Stimulated activated naive B cell treated with anti-CD40 and anti-IgM and Interleukin-4, amounts not matched to agents 10 μg/mL and 1 μg/mL and 100 μg/mL, for 72 hours (primary cell): ENCODE measurements at regions not wholly inside any gene's neighbourhood (a gene's known extent, or its start where the extent isn't known, plus 50 kb on each side); places are given as distances from the start of the nearest gene placed in this dataset.
"Not testable (repeated sequence)": the region's sequence is repeated elsewhere in the genome, so short reads cannot be mapped to it uniquely, and the experiment has no call there.

Experiments used
- ATAC-seq, 2 donors: fragments of 150-1000 bp; cut with Tn5 transposase; replicated peaks; 2 replicates each; pipeline ENCODE4 v1.10.0; 2021; ENCODE audit warnings: moderate library complexity in 1 of 2
- DNase-seq: peaks from one replicate; pipeline ENCODE4 v3.0.0; 2021
- H3K27ac Mint-ChIP-seq: one replicate; pipeline ENCODE4 v1.8.0; 2022; ENCODE audit warnings: mild to moderate bottlenecking, mixed read lengths
- H3K27me3 Mint-ChIP-seq, 2 donors: one replicate each; pipeline ENCODE4 v1.8.0; 2022; ENCODE audit warnings: mixed read lengths in 2 of 2
- H3K36me3 Mint-ChIP-seq, 2 donors: one replicate each; pipeline ENCODE4 v1.8.0; 2022; ENCODE audit warnings: mixed read lengths in 2 of 2, mild to moderate bottlenecking in 1 of 2
- H3K4me1 Mint-ChIP-seq, 2 donors: one replicate each; pipeline ENCODE4 v1.8.0; 2022; ENCODE audit warnings: mixed read lengths in 2 of 2, mild to moderate bottlenecking in 1 of 2
- H3K4me3 Mint-ChIP-seq, 2 donors: one replicate each; pipeline ENCODE4 v1.8.0; 2022; ENCODE audit warnings: mild to moderate bottlenecking in 2 of 2, mixed read lengths in 2 of 2, moderate library complexity in 1 of 2
- H3K9me3 Mint-ChIP-seq, 2 donors: one replicate each; pipeline ENCODE4 v1.8.0; 2022; ENCODE audit warnings: mixed read lengths in 2 of 2, mild to moderate bottlenecking in 1 of 2

DNA sequence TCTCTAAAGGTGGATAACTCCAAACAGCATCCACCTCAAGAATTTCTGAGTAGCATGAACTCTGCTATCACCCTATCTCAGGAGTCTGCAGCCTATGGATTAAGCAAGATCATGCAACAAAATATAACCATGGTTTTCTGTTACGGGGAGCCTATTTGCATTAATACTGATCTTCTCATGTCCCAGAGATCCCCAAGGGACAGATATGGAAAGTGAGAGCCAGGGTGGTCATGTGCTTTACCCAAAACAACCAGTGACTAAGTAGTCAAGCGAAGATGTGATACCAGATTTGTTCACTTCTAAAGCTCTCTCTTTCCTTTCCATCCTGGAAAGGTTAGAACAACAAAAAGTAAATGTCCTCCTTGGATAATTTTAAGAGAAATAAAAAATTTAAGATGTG, 125.1 kb downstream of the PRRX1 start:
- Mint-ChIP-seq H3K27ac (no peak overlapping the region), H3K4me1 (no peaks in the 10 kb centered on the region), H3K27me3 (peaks cover 4 to 10% of the 10 kb centered on the region in 2 donors), H3K4me3 (no peak overlapping the region), H3K9me3 (peaks cover 4 to 10% of the 10 kb centered on the region in 2 donors), H3K36me3 (no peaks in the 10 kb centered on the region)
- DNase-seq (no peak), ATAC-seq (no peak)

DNA sequence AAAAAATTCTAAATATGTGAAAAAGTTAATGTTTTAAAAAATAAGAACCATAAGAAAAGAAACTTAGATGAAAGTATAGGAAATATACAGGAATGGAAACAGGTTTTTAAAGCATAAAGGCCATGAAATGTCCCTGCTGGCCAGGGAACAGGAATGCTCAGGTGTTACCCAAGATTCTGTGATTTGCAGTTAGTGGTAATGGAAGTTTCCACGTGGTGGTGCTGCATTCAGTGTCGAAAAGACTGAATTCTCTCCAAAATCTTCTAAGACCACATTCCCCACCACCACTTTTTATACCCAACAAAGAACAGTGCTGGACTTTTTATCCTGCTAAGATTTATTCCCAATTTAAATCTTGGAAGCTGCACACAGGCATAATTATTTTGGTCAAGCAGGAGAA, 126.2 kb downstream of the PRRX1 start:
- H3K4me1 Mint-ChIP-seq: no peaks in the 10 kb centered on the region
- no peak overlapping the region for H3K27ac Mint-ChIP-seq
- peaks cover 4 to 11% of the 10 kb centered on the region in 2 donors for H3K27me3 Mint-ChIP-seq
- DNase-seq (no peak), ATAC-seq (no peak)
- H3K36me3 Mint-ChIP-seq: no peaks in the 10 kb centered on the region
- no peak overlapping the region for H3K4me3 Mint-ChIP-seq
- peaks cover 4 to 10% of the 10 kb centered on the region in 2 donors for H3K9me3 Mint-ChIP-seq

DNA sequence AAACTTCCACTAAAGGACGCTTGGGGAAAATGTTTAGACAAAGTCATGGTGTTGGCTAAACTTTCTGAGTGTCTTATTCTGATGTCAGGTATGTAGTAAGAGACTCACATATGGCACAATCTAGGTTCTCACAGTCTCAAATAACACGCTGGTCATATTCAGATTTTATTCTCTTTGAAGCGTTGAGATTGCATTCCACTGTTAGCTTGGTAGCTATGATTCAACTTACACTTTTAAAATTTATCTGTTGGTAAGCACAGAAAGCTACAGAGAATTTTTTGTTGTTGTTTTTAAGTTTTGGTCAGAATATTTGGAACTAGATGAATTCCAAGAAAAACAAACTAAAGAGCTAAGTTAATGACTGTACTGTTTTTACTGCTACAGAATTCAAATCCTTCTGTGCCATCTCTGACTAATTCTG, 126.7 kb downstream of the PRRX1 start:
- ATAC-seq: no peak
- H3K4me3 Mint-ChIP-seq: no peak overlapping the region
- no peaks in the 10 kb centered on the region for H3K36me3 Mint-ChIP-seq
- DNase-seq: no peak
- H3K27ac Mint-ChIP-seq: no peak overlapping the region
- peaks cover 4 to 11% of the 10 kb centered on the region in 2 donors for H3K27me3 Mint-ChIP-seq
- no peaks in the 10 kb centered on the region for H3K4me1 Mint-ChIP-seq
- H3K9me3 Mint-ChIP-seq: peaks cover 4 to 10% of the 10 kb centered on the region in 2 donors

DNA sequence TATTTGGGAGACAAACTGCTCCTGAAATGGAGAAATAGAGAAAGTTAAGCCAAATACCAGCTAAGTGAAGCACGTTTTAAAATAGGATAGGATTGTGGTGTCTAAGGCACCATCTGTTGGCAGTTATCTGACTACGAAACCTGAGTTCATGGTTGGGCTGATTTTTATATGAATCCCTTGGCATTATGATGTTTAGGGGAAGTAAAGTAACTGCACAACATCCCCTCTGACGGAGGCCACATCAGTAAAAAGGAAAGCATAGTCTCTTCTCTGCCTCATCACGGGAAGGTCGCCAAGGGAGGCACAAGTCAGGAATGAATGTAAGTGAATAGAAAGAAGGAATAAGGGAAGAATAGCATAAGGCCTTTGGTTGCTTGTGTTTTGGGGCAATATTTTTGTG, 128.0 kb downstream of the PRRX1 start:
- Mint-ChIP-seq H3K27me3 (peaks cover 4 to 11% of the 10 kb centered on the region in 2 donors), H3K27ac (no peak overlapping the region), H3K9me3 (peaks cover 4 to 8% of the 10 kb centered on the region in 2 donors), H3K4me1 (no peaks in the 10 kb centered on the region), H3K4me3 (no peak overlapping the region), H3K36me3 (no peaks in the 10 kb centered on the region)
- DNase-seq (no peak), ATAC-seq (no peak)

DNA sequence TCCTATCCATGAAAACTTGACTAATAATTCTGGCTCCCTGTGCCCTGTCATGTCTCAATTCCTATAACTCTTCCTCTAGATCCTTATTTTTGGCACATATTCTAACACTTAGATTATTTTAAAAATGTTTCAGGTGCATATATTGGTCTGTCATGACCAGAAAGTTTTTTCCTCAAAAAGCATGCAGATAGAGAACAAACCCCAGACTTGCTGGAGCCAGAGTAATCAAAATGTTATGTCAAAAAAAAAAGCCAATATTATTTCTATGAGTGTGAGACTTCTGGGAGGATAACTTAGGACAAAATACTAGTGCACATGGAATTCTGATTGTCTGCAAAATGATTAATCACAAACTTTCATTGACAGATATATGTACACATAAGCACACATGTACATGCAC, 135.1 kb upstream of the MROH9 start:
- no peaks in the 10 kb centered on the region for H3K27me3 Mint-ChIP-seq
- H3K4me3 Mint-ChIP-seq: no peak overlapping the region
- H3K27ac Mint-ChIP-seq: no peak overlapping the region
- no peaks in the 10 kb centered on the region for H3K4me1 Mint-ChIP-seq
- H3K9me3 Mint-ChIP-seq: no peaks in the 10 kb centered on the region
- H3K36me3 Mint-ChIP-seq: no peaks in the 10 kb centered on the region
- ATAC-seq (no peak), DNase-seq (no peak)

DNA sequence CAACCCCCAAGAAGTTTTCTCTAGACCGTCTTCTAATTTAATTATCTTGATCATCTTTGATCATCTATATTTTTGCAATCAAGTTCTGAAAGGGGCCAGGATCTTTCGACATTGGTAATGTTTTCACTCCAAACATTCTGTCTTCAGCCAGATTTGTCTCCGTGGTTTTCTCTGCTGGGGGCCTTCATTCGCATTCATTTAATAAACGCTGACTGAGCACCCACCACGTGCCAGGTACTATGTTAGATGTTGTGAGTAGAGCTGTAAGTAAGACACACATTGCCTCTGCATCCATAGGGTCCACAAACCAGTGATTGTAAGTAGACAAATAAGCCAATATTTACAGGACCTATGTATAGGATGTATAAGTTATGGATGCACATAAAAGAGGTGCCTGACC, 134.5 kb upstream of the MROH9 start:
- H3K4me3 Mint-ChIP-seq: no peak overlapping the region
- H3K27ac Mint-ChIP-seq: no peak overlapping the region
- H3K9me3 Mint-ChIP-seq: no peaks in the 10 kb centered on the region
- H3K36me3 Mint-ChIP-seq: no peaks in the 10 kb centered on the region
- no peaks in the 10 kb centered on the region for H3K4me1 Mint-ChIP-seq
- no peaks in the 10 kb centered on the region for H3K27me3 Mint-ChIP-seq
- no peak for DNase-seq
- ATAC-seq: no peak

DNA sequence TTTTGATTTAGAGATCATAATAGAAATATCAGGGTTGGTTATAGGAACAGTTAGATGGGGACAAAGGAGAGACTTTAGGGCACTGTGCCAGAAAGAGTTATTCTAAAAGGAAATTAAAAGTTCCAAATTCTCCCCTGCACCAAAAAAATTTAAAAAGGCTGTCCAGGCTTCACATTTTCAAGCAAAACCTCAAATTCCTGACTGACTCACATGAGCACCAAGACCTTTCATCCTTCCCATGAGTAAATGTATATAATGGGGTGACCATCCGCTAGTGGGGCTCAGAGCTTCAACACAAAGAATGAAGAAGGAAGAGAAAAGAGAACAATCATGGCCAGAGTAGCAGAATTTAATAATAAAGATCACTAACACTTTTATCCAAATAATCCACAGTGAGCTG, 131.6 kb upstream of the MROH9 start:
- no peaks in the 10 kb centered on the region for H3K4me1 Mint-ChIP-seq

DNA sequence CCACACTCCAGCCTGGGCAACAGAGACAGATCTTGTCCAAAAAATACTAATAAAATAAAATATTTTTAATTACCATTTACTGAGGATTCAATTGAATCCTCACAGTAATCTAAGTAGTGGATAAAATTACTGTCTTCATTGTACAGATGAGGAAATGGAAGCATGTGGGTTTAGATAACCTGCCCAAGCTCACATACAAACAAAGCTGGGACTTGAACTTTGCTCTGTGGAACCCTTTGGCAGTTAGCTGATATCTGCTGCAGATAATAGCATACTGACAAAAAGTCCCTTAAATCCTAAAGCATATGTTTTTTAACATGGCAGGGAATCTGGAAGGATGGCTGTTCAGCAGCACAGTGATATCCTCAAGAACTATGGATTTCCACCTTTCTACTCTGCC, 130.9 kb upstream of the MROH9 start:
- DNase-seq (no peak), ATAC-seq (no peak)
- Mint-ChIP-seq H3K27ac (no peak overlapping the region), H3K9me3 (no peaks in the 10 kb centered on the region), H3K4me3 (no peak overlapping the region), H3K27me3 (no peaks in the 10 kb centered on the region), H3K36me3 (no peaks in the 10 kb centered on the region), H3K4me1 (no peaks in the 10 kb centered on the region)

More for the DNA sequence above, 131.6 kb upstream of the MROH9 start:
- no peaks in the 10 kb centered on the region for H3K9me3 Mint-ChIP-seq
- no peak overlapping the region for H3K4me3 Mint-ChIP-seq
- no peaks in the 10 kb centered on the region for H3K36me3 Mint-ChIP-seq
- no peaks in the 10 kb centered on the region for H3K27me3 Mint-ChIP-seq
- DNase-seq: no peak
- no peak overlapping the region for H3K27ac Mint-ChIP-seq
- ATAC-seq: no peak

DNA sequence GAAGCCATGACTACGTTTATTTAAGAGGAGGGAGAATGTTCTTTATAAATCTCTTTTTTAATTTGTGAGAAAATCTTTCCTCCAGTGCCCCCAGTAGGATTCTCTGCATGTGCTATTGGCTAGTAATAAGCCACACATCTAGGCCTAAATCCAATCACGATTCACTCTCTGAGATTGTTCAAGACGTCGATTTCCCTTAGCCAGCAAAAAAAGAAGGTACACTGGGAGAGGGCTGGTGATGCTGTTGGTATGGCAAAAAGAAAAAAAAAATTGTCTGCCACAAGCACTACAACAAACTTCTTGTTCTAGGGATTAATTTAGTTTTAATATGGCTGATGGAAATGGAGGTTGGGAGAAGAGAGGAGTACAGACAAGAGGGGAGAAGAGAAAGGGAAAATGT, 130.5 kb upstream of the MROH9 start:
- H3K4me1 Mint-ChIP-seq: no peaks in the 10 kb centered on the region
- no peak overlapping the region for H3K4me3 Mint-ChIP-seq
- DNase-seq: no peak
- no peak for ATAC-seq
- no peaks in the 10 kb centered on the region for H3K27me3 Mint-ChIP-seq
- no peak overlapping the region for H3K27ac Mint-ChIP-seq
- no peaks in the 10 kb centered on the region for H3K9me3 Mint-ChIP-seq
- no peaks in the 10 kb centered on the region for H3K36me3 Mint-ChIP-seq

DNA sequence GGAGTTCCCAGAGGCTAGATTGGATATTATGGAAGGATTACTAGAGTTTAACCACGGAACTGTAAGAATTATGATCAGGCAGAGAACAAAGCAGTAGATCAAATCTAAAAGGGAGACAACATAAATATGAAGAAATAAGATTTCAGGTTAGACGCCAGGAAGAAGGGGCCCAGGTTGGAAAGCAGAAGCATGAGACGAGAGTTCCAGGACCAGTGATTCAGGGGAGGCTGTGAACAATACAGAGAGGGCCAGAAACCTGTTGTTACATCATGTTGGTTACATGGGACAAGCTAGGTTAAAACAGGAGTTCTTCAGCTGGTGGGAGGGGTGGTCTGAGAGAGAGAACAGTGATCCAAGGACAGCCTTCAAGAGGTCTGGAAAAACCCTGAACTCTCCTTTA, 128.4 kb upstream of the MROH9 start:
- peaks cover 2 to 3% of the 10 kb centered on the region in 2 donors for H3K9me3 Mint-ChIP-seq
- DNase-seq (no peak), ATAC-seq (no peak)

DNA sequence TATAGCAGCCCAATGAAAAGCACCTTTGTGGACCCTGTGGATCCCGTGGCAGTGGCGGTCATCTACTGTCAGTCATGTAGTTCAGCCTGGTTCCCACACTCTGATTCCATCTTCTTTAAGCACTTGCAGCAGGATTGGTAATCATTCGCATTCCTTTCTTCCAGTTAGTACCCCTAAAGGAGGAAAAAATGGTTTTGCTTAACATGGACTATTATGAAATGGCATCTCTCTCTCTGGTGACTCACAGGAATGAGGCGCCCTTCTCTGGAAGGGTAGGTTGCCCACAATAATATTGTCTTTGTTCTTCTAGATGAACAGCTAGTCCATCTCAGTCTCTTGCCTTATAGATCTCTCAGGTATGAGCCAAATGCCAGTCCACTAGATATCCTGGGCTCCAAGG, 127.9 kb upstream of the MROH9 start:
- no peak for DNase-seq
- Mint-ChIP-seq H3K27me3 (peaks cover 0 to 7% of the 10 kb centered on the region in 2 donors), H3K9me3 (peaks cover 2 to 4% of the 10 kb centered on the region in 2 donors), H3K27ac (no peak overlapping the region), H3K4me1 (no peaks in the 10 kb centered on the region), H3K36me3 (no peaks in the 10 kb centered on the region), H3K4me3 (no peak overlapping the region)
- ATAC-seq: no peak

More for the DNA sequence above, 128.4 kb upstream of the MROH9 start:
- Mint-ChIP-seq H3K27ac (no peak overlapping the region), H3K36me3 (no peaks in the 10 kb centered on the region), H3K27me3 (peaks cover 0 to 3% of the 10 kb centered on the region in 2 donors), H3K4me3 (no peak overlapping the region), H3K4me1 (no peaks in the 10 kb centered on the region)

DNA sequence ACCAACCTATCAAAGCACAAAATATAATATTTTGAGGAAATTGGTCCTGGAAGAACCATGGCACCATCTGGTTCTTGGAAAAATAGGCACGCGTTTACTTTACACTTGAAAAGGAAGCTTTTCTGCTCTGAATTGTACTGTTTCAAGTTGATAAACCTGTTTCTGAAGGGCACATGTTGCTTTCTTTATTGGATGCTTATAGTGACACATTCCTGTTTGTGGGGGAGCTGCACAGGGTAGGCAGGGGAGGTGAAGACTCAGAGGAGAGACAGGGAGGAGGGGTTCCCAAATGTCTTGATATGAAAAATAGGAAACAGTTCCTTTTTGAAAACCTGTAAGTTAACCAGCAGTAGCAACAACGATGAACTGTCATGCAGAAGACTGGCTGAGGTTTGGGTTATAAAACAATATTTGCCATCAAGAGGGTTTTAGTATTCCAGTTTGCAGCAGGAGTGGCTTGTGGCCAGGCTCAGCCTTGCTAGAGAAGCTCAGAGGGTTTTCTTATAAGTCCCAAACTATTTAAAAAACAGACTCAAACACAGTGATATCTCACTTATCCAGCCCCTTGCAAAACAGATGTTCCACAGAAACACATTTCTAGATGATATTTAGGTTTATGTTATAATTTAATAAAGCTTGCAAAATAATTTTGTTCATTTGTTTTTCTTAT, 127.0 kb upstream of the MROH9 start:
- no peak overlapping the region for H3K4me3 Mint-ChIP-seq
- H3K4me1 Mint-ChIP-seq: no peaks in the 10 kb centered on the region
- no peaks in the 10 kb centered on the region for H3K36me3 Mint-ChIP-seq
- DNase-seq (no peak), ATAC-seq (no peak)
- no peak overlapping the region for H3K27ac Mint-ChIP-seq
- peaks cover 0 to 7% of the 10 kb centered on the region in 2 donors for H3K27me3 Mint-ChIP-seq
- H3K9me3 Mint-ChIP-seq: peaks cover 4% of the 10 kb centered on the region in 2 donors

DNA sequence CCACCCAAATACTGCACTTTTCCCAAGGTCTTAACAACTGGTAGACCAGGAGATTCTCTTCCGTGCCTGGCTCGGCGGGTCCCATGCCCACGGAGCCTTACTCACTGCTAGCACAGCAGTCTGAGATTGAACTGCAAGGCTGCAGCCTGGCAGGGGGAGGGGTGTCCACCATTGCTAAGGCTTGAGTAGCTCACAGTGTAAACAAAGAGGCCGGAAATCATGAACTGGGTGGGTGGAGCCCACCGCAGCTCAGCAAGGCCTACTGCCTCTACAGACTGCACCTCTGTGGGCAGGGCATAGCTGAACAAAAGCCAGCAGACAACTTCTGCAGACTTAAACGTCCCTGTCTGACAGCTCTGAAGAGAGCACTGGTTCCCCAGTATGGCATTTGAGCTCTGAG, 124.3 kb upstream of the MROH9 start:
- H3K27me3 Mint-ChIP-seq: not testable (repeated sequence)

DNA sequence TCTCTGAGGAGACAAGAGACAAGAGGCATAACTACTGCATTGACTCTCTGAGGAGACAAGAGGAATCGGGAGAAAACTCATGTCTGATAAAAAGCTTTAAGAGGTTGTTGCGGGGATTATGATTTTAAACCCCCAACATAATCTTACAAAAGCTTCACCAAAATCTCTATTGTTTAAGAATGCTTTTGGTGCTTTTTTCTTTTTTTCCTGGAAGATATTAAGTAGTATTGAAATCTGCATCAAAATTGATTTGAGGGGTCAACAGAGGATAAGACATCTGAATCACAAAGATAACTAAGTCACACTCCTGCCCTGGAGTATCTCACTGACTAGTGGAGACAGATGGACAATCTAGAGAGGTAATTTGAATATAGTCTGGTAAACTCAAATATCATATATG, 115.6 kb upstream of the MROH9 start:
- Mint-ChIP-seq H3K27me3 (no peaks in the 10 kb centered on the region), H3K4me1 (no peaks in the 10 kb centered on the region), H3K9me3 (peaks cover 0 to 7% of the 10 kb centered on the region in 2 donors), H3K36me3 (no peaks in the 10 kb centered on the region), H3K4me3 (no peak overlapping the region), H3K27ac (no peak overlapping the region)
- ATAC-seq: no peak
- no peak for DNase-seq

More for the DNA sequence above, 124.3 kb upstream of the MROH9 start:
- not testable (repeated sequence) for H3K27ac Mint-ChIP-seq, DNase-seq, H3K4me1 Mint-ChIP-seq, H3K36me3 Mint-ChIP-seq, H3K4me3 Mint-ChIP-seq, ATAC-seq
- peaks cover 4 to 11% of the 10 kb centered on the region in 2 donors for H3K9me3 Mint-ChIP-seq

DNA sequence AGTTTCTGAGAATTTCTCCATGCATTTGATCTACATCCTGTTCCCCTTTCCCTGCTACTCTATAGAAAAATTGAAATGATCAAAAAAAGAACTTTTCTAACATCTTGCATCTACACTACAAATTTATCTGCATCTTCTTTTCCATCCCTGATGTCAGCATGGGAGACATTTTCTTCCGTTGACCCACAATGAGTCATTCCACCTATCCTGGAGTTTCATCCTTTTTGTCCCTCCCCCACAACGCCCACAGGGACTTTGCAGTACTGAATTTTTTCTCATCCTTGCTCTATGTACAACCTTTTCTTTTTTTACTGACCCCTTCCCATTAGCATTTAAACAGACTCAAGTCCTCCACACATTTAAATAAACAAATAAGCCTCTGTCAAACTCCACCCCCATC, 112.2 kb upstream of the MROH9 start:
- ATAC-seq (no peak), DNase-seq (no peak)
- no peaks in the 10 kb centered on the region for H3K27me3 Mint-ChIP-seq
- H3K27ac Mint-ChIP-seq: no peak overlapping the region
- H3K9me3 Mint-ChIP-seq: peaks cover 1 to 4% of the 10 kb centered on the region in 2 donors
- no peaks in the 10 kb centered on the region for H3K4me1 Mint-ChIP-seq
- no peaks in the 10 kb centered on the region for H3K36me3 Mint-ChIP-seq
- no peak overlapping the region for H3K4me3 Mint-ChIP-seq
